NCI-H146 (cell line): ENCODE measurements at regions not wholly inside any gene's neighbourhood (a gene's known extent, or its start where the extent isn't known, plus 50 kb on each side); places are given as distances from the start of the nearest gene placed in this dataset.
"Not testable (repeated sequence)": the region's sequence is repeated elsewhere in the genome, so short reads cannot be mapped to it uniquely, and the experiment has no call there.

Source experiments
- DNase-seq: peaks from one replicate; lab custom pipeline; 2025; lab: John Stamatoyannopoulos, UW

DNA sequence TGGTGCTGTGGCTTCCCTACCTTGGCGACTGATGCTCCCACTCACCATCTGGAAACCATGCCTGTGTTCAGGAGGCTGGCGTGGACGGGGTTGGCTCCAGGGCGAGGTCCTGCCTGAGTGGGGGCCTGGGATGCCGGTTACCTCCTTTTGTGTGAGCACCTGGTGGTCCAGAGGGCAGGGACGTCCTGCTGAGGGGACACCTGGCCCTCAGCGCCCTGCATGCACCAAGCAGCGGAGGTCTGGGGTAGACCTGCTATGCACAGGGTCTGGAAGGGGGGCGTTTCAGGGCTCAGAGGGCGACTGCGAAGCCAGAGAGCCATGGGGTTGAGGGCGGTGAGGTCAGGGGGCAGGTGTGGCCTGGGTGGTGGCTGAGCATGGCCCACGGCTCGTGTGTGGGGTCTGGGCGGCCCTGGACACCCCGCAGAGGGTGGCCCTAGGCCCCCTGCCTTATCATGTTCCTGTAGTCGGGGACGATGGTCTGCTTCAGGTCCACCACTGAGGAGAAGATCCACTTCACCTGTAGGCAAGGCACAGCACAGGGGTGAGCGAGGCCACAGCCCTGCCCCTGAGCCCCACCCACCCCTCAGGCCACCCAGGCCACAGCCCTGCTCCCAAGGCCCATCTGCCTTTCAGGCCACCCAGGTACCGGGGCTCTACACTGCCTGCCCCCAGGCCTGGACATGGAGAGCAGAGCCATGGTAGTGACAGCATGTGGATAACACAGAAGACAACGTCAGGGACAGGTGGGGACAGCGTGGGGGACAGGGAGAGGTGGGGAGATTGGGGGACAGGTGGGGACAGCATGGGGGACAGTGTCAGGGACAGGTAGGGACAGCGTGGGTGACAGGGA is 95.3 kb downstream of the TMEM121 start:
- not testable (repeated sequence) for DNase-seq

DNA sequence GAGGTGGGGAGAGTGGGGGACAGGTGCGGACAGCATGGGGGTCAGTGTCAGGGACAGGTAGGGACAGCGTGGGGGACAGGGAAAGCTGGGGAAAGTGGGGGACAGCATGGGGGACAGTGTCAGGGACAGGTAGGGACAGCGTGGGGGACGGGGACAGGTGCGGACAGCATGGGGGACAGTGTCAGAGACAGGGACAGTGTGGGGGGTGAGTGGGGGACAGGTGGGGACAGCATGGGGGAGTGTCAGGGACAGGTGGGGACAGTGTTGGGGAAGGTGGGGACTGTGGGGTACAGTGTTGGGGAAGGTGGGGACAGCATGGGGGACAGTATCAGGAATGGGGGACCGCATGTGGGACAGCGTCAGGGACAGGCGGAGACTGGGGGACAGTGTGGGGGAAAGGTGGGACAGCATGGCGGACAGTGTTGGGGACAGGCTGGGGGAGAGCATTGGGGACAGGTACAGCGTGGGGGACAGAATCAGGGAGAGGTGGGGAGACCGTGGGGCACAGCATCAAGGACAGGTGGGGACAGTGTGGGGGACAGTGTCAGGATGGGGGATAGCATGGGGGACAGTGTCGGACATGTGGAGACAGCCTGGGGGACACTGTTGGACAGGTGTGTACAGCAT is 96.1 kb downstream of the TMEM121 start:
- no peak for DNase-seq

DNA sequence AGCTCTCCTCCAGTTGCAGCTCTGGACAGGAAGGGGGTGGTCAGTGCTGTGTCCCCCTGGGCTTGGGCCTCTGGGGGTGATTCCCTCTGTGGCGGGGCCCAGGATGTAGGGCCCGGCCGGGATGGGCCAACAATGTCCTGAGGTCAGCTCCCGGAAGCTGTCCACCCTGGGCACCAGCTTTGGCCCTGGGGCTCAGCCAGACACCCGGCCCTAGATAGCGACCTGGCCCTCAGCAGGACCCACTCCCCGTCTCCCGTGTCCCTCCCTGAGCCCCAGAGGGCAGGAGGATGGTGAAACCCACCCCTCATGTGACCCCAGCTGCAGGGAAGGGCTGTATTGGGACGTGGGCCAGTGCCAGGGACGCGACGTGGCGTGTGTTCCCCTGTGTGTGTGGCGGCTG is 96.8 kb downstream of the TMEM121 start:
- not testable (repeated sequence) for DNase-seq

DNA sequence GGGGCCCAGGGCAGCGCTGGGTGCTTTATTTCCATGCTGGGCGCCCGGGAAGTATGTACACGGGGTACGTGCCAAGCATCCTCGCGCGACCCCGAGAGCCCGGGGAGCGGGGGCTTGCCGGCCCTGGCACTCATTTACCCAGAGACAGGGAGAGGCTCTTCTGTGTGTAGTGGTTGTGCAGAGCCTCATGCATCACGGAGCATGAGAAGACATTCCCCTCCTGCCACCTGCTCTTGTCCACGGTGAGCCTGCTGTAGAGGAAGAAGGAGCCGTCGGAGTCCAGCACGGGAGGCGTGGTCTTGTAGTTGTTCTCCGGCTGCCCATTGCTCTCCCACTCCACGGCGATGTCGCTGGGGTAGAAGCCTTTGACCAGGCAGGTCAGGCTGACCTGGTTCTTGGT is 98.0 kb downstream of the TMEM121 start:
- not testable (repeated sequence) for DNase-seq

DNA sequence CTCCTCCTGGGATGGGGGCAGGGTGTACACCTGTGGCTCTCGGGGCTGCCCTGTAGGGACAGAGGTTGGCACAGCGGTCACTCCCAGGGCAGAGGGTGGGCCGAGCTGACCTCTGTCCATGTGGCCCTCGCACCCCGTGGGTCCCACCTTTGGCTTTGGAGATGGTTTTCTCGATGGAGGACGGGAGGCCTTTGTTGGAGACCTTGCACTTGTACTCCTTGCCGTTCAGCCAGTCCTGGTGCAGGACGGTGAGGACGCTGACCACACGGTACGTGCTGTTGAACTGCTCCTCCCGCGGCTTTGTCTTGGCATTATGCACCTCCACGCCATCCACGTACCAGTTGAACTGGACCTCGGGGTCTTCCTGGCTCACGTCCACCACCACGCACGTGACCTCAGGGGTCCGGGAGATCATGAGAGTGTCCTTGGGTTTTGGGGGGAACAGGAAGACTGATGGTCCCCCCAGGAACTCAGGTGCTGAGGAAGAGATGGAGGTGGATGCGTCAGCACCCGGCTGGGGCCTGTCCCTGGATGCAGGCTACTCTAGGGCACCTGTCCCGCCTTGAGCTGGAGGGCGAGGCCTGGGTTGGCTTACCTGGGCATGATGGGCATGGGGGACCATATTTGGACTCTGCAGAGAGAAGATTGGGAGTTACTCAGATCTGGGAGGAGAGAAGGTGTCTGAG is 98.5 kb downstream of the TMEM121 start:
- DNase-seq, result not testable (repeated sequence)

DNA sequence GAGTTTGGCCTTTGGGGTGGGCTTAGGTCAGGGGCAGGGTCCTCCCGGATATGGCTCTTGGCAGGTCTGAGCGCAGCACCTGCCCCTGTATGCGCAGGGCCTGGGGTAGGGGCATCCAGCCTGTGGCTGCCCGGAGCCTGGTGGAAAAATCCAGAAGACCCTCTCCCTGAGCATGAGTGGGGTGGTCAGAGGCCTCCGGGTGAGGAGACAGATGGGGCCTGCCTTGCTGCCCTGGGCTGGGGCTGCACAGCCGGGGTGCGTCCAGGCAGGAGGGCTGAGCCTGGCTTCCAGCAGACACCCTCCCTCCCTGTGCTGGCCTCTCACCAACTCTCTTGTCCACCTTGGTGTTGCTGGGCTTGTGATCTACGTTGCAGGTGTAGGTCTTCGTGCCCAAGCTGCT is 99.1 kb downstream of the TMEM121 start:
- not testable (repeated sequence) for DNase-seq

DNA sequence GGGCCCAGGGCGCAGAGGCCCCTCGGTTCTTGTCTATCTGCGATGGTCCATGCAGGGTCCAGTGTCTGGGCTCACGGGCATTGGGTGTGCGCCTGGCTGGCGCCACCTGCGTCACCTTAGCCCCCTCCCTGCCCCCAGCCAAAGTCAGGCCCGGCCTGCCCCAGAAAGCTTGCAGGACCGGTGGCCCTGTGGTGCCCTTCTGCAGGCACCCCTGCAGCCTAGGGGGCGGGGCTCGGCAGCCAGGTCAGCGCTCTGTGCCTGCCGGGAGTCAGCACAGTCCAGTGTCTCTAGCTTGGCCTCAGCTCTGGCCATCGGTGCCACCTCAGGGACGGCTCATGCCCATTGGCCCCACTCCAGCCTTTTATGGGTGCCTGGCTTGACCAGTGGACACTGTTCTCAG is 99.7 kb downstream of the TMEM121 start:
- not testable (repeated sequence) for DNase-seq

DNA sequence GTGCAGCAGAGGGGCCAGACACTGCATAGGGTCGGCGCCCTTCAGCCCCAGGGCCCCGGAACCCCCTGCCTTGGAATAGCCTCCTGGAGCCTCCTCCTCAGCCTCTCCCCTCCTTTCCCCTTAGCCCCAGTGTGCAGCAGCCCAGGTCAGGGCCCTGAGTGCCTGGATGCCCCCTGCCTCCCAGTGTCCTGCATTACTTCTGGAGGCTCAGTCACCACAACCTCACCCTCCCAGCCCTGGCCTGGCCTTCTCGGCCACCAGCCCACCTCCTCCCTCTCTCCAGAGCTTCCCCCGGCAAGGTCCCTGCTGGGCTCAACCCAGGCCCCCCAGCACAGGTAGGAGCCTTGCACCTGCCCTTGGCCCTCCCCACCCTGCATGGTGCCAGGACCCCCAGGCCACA is 100.3 kb downstream of the TMEM121 start:
- DNase-seq, result not testable (repeated sequence)

DNA sequence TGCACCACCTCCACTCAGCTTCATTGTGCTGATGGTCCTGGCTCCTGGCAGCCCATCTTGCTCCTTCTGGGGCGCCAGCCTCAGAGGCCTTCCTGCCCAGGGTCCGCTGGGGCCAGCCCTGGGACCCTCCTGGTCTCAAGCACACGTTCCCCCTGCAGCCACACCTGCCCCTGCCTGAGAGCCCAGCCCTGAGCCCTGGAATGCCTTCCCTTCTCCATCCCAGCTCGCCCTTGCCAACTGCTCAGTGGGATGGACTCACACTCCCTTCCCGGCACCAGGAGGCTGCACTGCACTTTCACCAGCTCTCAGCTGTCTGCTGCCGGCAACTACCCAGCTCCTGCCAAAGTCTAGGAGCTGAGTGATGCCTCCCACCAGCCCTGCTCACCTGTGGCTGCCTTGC is 100.9 kb downstream of the TMEM121 start:
- not testable (repeated sequence) for DNase-seq

DNA sequence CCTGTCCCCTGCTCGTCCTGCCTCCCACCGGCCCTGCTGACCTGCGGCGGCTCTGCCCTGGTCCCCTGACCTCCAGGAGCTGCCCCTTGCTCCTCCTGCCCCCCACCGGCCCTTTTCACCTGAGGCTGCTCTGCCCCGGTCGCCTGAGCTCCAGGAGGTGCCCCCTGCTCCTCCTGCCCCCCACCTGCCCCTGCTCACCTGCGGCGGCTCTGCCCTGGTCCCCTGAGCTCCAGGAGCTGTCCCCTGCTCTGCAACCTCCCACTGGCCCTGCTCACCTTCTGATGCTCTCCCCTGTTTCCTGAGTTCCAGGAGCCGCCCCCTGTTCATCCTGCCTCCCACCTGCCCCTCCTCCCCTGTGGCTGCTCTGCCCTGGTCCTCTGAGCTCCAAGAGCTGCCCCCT is 101.3 kb downstream of the TMEM121 start:
- DNase-seq, result no peak

DNA sequence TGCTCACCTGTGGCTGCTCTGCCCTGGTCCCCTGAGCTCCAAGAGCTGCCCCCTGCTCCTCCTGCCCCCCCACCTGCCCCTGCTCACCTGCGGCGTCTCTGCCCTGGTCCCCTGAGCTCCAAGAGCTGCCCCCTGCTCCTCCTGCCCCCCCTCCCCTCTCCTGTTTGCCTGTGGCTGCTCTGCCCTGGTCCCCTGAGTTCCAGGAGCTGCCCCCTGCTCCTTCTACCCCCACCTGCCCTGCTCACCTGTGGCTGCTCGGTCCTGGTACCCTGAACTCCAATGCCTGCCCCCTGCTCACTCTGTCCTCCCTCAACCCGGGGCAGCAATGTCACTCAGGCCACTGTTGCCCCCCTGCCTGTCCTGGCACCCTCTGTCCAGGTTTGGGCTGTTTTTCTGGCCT is 101.7 kb downstream of the TMEM121 start:
- not testable (repeated sequence) for DNase-seq

DNA sequence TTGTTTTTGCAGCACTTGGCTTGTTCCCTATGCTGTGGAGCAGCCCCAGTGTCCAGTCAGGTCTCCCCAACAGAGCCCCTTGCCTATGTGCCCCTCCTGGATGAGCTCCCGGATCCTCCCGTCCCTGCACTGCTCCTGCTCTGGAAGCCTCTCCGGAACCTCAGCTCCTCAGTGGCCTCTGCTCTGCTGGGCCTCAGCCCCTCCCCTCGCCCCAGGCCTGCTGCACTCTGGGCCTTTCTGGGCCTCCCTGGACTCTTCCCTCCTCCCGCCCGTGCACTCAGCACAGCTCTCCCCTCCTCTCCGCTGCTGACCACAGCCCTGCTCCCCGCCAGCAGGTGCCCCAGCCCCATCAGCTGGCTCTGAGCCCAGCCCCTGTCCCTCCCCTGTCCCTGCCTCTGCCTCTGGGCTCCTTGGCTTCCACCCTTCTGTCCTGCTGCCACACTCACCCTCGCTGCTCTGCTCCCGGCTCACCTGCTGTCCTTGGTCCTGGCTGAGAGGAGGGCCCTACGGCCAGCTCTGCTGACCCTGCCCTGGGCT is 102.2 kb downstream of the TMEM121 start:
- not testable (repeated sequence) for DNase-seq

DNA sequence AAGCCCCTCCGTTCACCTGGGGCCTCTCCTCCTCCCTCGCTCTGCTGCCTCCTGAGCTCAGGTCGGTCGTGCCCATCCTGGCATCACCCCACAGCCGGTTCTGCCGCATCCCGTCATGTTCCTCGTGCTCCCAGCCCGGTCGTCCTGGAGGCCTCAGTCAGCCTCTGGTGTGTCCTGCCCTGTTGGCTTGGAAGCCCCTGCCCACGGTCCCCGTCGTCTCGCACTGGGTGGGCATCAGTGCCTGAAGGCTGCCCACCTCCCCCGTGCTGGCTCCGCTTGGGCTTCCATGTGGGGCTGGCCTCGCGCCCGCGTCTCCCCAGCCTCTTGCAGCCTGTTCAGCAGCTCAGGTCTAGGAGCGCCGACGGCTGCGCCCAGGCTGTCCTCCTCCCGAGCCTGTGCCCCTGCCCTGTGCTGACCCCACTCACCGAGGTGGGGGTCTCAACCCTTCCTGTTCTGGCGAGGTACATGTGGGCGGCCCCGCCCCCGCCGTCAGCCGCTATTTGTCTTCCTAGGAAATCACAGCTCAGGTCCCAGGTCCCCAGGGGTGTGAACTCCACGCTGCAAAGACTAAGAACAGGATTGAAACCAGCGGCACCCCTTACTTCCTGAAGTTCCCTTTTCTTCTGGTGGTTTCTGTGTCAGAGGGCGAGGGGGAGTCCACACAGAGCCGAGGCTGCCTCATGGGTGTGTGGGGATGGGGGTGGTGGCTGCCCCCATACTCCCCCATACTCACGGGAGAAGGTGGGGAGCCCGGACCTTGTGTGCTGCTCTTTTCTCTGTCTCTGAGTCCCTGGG is 102.9 kb downstream of the TMEM121 start:
- not testable (repeated sequence) for DNase-seq

DNA sequence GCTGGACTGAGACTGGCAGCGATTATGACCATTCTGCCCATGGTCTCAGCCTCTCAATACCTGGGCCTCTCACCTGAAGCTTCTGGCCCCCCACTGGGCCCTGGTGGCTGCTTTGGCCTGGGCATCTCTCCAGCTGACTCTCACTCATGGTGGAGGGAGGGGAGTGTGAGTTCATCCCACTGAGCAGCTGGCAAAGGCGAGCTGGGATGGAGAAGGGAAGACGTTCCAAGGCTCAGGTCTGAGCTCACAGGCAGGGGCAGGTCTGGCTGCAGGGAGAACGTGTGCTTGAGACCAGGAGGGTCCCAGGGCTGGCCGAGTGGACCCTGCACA is 103.5 kb downstream of the TMEM121 start:
- DNase-seq, result no peak

DNA sequence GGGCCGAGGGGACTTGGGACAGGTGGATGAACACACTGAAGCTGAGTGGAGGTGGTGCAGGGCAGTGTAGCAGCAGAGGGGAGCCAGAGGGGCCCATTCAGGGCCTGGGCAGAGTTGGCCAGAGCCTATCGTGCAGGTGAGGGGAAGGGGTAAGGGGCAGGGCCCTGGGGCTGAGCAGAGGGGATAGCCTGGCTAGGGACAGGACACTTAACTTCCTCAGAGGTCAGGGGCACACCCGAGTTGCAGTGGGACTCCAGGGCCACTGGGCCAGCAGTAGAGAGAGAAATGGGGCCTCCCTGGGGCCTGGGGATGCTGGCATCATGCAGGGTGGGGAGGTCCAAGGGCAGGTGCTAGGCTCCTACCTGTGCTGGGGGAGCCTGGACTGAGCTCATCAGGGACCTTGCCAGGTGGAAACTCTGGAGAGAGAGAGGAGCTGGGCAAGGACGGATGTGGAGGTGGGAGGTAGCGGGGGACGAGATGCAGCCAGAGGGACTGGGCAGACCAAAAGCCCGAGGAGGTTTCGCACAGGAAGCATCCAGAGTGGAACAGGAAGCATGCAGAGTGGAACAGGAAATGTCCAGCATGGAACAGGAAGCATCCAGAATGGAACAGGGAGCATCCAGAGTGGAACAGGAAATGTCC is 104.0 kb downstream of the TMEM121 start:
- not testable (repeated sequence) for DNase-seq

DNA sequence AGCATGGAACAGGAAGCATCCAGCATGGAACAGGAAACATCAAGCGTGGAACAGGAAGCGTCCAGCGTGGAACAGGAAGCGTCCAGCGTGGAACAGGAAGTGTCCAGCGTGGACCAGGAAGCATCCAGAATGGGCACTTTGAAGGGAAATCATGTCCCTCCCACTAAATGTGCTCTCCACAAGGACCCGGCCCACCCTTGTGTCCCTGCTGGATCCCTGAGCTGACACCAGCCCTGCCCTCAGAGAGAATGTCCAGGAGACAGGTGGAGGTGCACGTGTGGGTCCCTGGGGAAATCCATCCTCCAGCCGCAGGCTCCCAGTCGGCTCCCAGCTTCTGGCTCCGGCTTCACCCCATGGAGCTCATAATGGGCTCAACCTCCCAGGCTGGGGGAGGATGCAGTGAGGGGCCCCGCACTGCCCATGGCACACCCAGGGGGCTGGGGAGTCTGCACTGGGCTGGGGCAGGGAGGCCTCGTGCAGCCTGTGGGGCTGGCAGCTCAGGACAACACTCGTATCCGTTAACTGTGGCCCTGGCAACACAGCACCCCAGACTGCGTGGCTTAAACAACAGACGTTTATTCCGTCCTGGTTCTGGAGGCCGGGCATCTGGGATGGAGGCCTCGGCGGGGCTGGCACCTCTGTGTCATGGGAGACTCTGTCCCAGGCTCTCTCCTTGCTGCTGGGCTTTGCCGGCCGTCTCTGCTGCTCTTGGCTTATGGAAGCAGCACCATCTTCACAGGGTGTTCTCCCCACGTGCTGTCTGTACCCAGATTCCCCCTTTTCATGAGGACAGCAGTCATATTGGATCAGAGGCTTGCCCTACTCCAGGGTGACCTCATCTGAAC is 104.8 kb downstream of the TMEM121 start:
- not testable (repeated sequence) for DNase-seq

DNA sequence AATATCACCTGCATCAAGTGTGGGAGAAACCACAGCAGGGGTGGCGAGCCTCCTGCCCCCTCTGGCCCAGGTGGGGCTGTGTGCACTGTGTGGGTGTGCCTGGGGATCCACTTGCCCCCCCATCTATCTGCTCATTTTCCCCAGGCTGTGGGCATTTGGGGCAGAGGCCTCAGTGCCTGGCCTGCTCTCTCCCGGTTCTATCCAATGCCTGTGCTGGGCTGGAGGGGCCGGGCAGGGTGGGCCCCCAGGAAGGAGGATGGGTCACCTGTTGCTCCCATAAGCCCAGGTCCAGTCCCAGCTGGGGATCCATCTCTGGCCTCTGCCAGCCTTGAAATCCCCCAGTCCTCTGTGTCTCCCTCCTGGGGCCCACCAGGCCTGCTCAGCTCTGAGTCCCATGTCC is 105.6 kb downstream of the TMEM121 start:
- no peak for DNase-seq

DNA sequence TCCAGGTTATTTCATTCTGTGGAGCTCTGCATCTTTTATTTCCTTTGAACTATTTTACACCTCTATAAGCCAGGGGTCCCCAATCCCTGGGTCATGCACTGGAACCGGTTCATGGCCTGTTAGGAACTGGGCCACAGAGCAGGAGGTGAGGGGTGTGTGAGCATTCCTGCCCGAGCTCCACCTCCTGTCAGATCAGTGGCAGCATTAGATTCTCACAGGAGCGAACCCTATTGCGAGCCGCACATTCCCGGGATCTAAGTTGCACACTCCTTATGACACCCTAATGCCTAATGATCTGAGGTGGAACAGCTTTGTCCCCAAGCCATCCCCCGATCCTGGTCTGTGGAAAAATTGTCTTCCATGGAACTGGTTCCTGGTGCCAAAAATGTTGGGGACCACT is 107.2 kb downstream of the TMEM121 start:
- DNase-seq, result not testable (repeated sequence)

DNA sequence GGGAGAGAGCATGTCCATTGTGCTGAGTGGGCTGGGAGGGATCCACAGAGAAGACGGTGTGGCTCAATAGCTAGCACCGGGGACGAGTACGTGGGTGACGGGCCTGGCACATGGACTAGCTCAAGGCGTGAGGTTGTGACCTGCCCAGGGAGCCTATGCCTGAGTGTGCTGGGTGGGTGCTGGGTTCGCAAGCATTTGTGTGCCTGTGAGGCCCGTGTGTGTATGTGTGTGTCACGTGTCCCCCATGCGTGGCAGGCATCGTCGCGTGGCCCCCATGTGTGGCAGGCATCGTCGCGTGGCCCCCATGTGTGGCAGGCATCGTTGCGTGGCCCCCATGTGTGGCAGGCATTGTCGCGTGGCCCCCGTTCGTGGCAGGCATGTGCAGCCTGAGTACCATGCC is 109.2 kb downstream of the TMEM121 start:
- DNase-seq, result no peak

DNA sequence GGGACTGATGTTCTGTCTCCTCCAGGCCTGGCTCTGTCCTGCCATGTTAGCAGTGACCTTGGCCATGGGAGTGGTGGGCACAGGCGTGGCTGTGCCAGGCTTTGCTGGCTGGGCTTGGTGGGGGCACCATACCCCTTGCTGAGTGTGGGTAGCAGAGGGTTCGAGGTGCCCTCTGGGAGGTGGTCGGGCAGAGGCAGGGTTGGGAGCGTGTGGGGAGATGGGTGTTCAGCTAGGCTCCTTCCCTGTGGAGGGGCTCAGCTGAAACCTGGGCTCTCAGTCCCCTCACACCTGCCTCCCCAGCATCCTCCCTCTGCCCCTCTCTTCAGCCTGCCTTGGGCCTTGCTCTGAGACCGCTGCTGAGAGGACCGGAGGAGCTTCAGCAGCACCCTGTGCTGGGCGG is 109.6 kb downstream of the TMEM121 start:
- DNase-seq, result not testable (repeated sequence)
